ENCODE measurements at regions not wholly inside any gene's neighbourhood (a gene's known extent, or its start where the extent isn't known, plus 50 kb on each side); places are given as distances from the start of the nearest gene placed in this dataset.

DNA sequence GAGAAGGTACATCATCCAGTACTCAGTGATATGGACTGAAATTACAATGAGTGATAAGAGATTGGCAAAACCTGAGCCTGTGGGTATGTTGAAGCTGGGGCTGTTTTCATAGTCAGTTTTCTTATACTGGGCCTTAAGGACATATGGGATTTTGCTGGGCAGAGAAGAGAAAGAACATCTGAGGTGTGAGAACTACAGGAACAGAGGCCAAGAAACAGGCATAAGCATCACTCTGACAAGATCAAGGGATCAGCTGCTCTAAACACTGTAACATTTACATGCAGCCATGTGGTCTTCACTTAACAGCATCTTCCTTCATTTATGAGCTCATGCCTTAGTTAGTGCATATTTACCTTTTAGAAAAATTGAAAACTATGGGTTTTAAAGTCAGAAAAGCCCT is 220.0 kb downstream of the TRIM36 start:
- intact Hi-C loops (cut with DNase I, micrococcal nuclease): no loop called here
- Histone ChIP-seq H3K4me3 (no peak overlapping the region), H3K4me1 (ENCODE audit: low read depth) (no peaks in the 10 kb centered on the region), H3K36me3 (ENCODE audit: low read depth) (no peaks in the 10 kb centered on the region), H3K9me3 (no peaks in the 10 kb centered on the region)
- ATAC-seq (no peak), DNase-seq (no peak)
- TF ChIP-seq, protein P1, sequence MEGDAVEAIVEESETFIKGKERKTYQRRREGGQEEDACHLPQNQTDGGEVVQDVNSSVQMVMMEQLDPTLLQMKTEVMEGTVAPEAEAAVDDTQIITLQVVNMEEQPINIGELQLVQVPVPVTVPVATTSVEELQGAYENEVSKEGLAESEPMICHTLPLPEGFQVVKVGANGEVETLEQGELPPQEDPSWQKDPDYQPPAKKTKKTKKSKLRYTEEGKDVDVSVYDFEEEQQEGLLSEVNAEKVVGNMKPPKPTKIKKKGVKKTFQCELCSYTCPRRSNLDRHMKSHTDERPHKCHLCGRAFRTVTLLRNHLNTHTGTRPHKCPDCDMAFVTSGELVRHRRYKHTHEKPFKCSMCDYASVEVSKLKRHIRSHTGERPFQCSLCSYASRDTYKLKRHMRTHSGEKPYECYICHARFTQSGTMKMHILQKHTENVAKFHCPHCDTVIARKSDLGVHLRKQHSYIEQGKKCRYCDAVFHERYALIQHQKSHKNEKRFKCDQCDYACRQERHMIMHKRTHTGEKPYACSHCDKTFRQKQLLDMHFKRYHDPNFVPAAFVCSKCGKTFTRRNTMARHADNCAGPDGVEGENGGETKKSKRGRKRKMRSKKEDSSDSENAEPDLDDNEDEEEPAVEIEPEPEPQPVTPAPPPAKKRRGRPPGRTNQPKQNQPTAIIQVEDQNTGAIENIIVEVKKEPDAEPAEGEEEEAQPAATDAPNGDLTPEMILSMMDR (IDR thresholded peaks at IDR 0.05): no peak

DNA sequence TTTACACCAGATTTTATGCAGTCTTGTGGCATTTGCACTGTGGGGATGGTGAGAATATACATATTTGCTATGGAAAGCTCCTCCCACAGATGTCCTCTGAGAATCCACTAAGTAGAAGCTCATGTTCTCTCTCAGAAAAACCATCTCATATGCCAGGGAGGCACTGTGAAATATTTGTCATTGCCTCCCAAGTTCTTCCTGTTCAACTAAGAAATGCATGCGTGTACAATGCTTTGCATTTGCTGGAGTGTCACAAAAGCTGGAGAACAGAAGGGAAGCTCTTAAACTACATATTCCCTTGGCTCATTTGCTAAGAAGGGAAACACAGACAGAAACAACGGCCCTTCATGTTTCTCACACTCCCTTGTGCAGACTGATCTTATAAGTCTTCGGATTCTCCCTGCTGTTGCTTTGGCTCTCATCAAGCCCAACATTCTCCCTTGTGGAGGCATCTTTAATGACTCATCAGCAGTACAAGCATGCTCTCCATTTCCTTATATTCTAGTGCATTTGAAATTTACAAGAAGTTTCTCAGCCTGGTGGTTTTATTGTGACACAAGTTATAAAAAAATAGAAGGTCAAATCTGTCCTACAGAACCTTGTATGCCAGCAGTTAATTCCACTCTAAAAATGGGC is 220.6 kb downstream of the TRIM36 start:
- ATAC-seq (no peak), DNase-seq (no peak)
- H3K4me1 ChIP-seq (ENCODE audit: low read depth): no peaks in the 10 kb centered on the region
- H3K9me3 ChIP-seq: no peaks in the 10 kb centered on the region
- intact Hi-C loops (cut with DNase I, micrococcal nuclease): no loop called here
- TF ChIP-seq, protein P1 (IDR thresholded peaks at IDR 0.05): no peak
- no peak overlapping the region for H3K4me3 ChIP-seq
- no peaks in the 10 kb centered on the region for H3K36me3 ChIP-seq (ENCODE audit: low read depth)

DNA sequence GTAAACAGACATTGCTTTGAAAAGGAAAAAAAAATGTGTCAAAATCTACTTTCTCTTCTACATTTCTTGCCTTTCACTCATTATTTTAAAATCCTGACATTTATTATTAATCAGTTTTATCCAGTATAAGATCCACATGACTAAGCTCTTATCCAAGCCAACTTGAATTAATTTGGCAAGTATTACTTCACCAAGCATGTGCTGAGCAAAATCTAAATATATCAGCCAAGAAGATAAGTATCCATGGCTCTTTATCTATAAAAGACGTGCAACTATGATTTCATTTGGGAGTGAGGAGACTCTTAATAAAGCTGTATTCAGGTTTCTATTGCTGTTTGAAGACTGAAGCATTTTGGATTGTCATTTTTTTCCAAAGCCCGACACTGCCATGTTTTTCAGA is 221.3 kb downstream of the TRIM36 start:
- intact Hi-C loops (cut with DNase I, micrococcal nuclease): no loop called here
- Histone ChIP-seq H3K9me3 (no peaks in the 10 kb centered on the region), H3K4me3 (no peak overlapping the region), H3K4me1 (ENCODE audit: low read depth) (no peaks in the 10 kb centered on the region), H3K36me3 (ENCODE audit: low read depth) (no peaks in the 10 kb centered on the region)
- no peak for ATAC-seq
- no peak for DNase-seq
- TF ChIP-seq, protein P1 (IDR thresholded peaks at IDR 0.05): no peak

DNA sequence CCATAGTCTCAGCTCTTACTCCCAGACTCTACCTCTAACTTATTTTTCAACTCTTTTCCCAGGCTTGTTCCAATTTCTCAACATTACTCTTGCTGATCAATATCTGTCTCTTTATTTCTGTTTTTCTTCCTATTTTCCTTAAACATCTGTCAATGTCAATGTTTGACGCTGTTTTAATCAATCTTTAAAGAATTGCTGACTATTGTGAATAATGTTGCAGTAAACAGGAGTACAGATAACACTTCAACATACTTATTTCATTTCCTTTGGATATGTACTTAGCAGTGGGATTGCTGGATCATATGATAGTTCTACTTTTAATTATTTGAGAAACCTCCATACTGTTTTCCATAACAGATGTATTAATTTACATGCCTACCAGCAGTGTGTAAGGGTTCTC is 229.0 kb downstream of the TRIM36 start:
- ATAC-seq: no peak
- no peak overlapping the region for H3K4me3 ChIP-seq
- intact Hi-C loops (cut with DNase I, micrococcal nuclease): no loop called here

DNA sequence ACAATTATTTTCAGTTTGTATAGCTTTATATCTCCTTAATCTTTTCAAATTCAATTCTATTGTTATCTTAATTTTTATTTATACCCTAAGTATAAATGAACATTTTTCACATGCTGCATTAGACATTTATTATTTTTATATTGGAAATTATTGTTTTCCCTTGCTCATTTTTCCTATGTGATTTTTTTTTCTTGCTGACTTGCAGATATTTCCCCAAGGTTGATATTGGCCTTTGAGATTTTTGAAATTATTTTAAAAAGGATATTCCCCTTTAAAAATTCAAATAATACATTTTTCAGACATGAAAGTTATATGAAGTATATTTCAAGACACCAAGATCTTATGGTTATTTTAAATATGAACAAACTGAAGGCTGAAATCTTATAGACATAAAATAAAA is 234.2 kb downstream of the TRIM36 start:
- intact Hi-C loops (cut with DNase I, micrococcal nuclease): no loop called here
- ATAC-seq: no peak
- TF ChIP-seq, protein P1 (IDR thresholded peaks at IDR 0.05): no peak
- Histone ChIP-seq H3K36me3 (ENCODE audit: low read depth) (no peaks in the 10 kb centered on the region), H3K4me3 (no peak overlapping the region), H3K4me1 (ENCODE audit: low read depth) (no peaks in the 10 kb centered on the region), H3K9me3 (peaks cover 16% of the 10 kb centered on the region)
- no peak for DNase-seq

More for the DNA sequence above, 229.0 kb downstream of the TRIM36 start:
- TF ChIP-seq, protein P1 (IDR thresholded peaks at IDR 0.05): no peak
- no peak for DNase-seq
- H3K4me1 ChIP-seq (ENCODE audit: low read depth): no peaks in the 10 kb centered on the region
- peaks cover 16% of the 10 kb centered on the region for H3K9me3 ChIP-seq
- no peaks in the 10 kb centered on the region for H3K36me3 ChIP-seq (ENCODE audit: low read depth)

Data from mucosa of descending colon (tissue), 3 donors.